DND-41 (cell line): ENCODE measurements at regions not wholly inside any gene's neighbourhood (a gene's known extent, or its start where the extent isn't known, plus 50 kb on each side); places are given as distances from the start of the nearest gene placed in this dataset.

Source experiments
- ATAC-seq: fragments of 200-7000 bp; cut with Tn5 transposase; 3 replicates; pipeline ENCODE4 v1.9.1; 2021; ENCODE audit warnings: low read depth; ENCODE audit not compliant: insufficient read depth
- DNase-seq: peaks from one replicate; pipeline ENCODE4 v3.0.0-alpha.2; 2020
- H2AFZ ChIP-seq: 2 replicates; pipeline ENCODE4 v1.6.0; 2012; ENCODE audit warnings: low read depth, low read length
- H3K27ac ChIP-seq: 2 replicates; pipeline ENCODE4 v1.5.1; 2012; ENCODE audit warnings: low read length, inconsistent platforms
- H3K27me3 ChIP-seq: fragments of 200-600 bp; sonication (generic); 2 replicates; pipeline ENCODE4 v1.6.0; 2012; ENCODE audit warnings: low read length, mild to moderate bottlenecking, inconsistent platforms; ENCODE audit not compliant: insufficient read depth, poor library complexity
- H3K36me3 ChIP-seq: 2 replicates; pipeline ENCODE4 v1.5.1; 2012; ENCODE audit warnings: low read length, inconsistent platforms; ENCODE audit not compliant: insufficient read depth
- H3K4me1 ChIP-seq: 2 replicates; pipeline ENCODE4 v1.5.1; 2012; ENCODE audit warnings: mild to moderate bottlenecking, low read length; ENCODE audit not compliant: insufficient read depth
- H3K4me2 ChIP-seq: 2 replicates; pipeline ENCODE4 v1.6.0; 2012; ENCODE audit warnings: mild to moderate bottlenecking, moderate library complexity, low read length, inconsistent platforms; ENCODE audit not compliant: insufficient read depth
- H3K4me3 ChIP-seq, 2 experiments: fragments of 200-600 bp in 1 of 2; shearing (Covaris generic) in 1 of 2; 2 replicates each; pipeline ENCODE4 v1.5.1; 2012 to 2016; ENCODE audit warnings: inconsistent platforms in 2 of 2, low read length in 2 of 2, mild to moderate bottlenecking in 2 of 2, low read depth in 1 of 2, moderate library complexity in 1 of 2
- H3K79me2 ChIP-seq: 2 replicates; pipeline ENCODE4 v1.6.0; 2012; ENCODE audit warnings: low read length, inconsistent platforms; ENCODE audit not compliant: insufficient read depth
- H3K9ac ChIP-seq: 2 replicates; pipeline ENCODE4 v1.6.0; 2012; ENCODE audit warnings: low read depth, mild to moderate bottlenecking, inconsistent platforms, low read length, moderate library complexity
- H3K9me3 ChIP-seq: 2 replicates; pipeline ENCODE4 v1.5.1; 2012; ENCODE audit warnings: low read length, moderate library complexity, mild to moderate bottlenecking, inconsistent platforms; ENCODE audit not compliant: insufficient read depth, severe bottlenecking
- H4K20me1 ChIP-seq: 2 replicates; pipeline ENCODE4 v1.6.0; 2012; ENCODE audit warnings: low read length; ENCODE audit not compliant: insufficient read depth
- EZH2 ChIP-seq: IDR thresholded peaks from 3 replicates; pipeline ENCODE4 v1.6.1; 2012; ENCODE audit warnings: borderline replicate concordance, low read depth, mild to moderate bottlenecking, moderate library complexity, low read length, inconsistent platforms; ENCODE audit not compliant: severe bottlenecking
- TF ChIP-seq, protein P1 (sequence below): IDR thresholded peaks from 2 replicates; pipeline ENCODE4 v1.5.1; 2012; ENCODE audit warnings: borderline replicate concordance, low read length, moderate library complexity, mild to moderate bottlenecking; ENCODE audit not compliant: poor library complexity, severe bottlenecking; ENCODE audit errors: extremely low read depth

DNA sequence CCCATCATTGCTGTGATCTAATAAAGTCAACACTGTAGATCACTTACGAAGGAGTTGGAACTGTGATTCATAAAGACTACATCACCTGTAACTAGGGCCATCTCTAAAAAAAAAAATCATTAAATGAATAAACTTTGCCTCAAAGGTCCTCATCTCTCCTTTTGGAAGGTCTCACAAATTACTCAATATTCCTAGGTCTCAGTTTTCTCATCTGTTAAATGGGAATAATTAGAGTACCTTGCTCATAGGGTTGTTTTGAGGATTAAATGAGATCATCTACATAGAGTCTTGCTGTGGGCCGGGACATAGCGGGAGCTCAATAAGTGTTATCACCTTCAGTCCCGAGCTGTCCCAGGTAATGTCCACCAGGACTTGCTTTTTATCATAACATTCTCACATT lies 335.1 kb upstream of the PROK2 start:
- H3K27me3 ChIP-seq, result no peaks in the 10 kb centered on the region
- H3K4me2 ChIP-seq, result no peak overlapping the region
- H3K4me1 ChIP-seq, result no peaks in the 10 kb centered on the region
- no peak overlapping the region for H3K4me3 ChIP-seq
- no peaks in the 10 kb centered on the region for H3K79me2 ChIP-seq
- H3K36me3 ChIP-seq, result no peaks in the 10 kb centered on the region
- no peaks in the 10 kb centered on the region for H4K20me1 ChIP-seq
- TF ChIP-seq, protein P1, sequence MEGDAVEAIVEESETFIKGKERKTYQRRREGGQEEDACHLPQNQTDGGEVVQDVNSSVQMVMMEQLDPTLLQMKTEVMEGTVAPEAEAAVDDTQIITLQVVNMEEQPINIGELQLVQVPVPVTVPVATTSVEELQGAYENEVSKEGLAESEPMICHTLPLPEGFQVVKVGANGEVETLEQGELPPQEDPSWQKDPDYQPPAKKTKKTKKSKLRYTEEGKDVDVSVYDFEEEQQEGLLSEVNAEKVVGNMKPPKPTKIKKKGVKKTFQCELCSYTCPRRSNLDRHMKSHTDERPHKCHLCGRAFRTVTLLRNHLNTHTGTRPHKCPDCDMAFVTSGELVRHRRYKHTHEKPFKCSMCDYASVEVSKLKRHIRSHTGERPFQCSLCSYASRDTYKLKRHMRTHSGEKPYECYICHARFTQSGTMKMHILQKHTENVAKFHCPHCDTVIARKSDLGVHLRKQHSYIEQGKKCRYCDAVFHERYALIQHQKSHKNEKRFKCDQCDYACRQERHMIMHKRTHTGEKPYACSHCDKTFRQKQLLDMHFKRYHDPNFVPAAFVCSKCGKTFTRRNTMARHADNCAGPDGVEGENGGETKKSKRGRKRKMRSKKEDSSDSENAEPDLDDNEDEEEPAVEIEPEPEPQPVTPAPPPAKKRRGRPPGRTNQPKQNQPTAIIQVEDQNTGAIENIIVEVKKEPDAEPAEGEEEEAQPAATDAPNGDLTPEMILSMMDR, result no peak
- no peak for TF ChIP-seq EZH2
- H2AFZ ChIP-seq, result no peak overlapping the region
- H3K9ac ChIP-seq, result no peak overlapping the region
- DNase-seq, result no peak
- no peak for ATAC-seq
- H3K9me3 ChIP-seq, result no peaks in the 10 kb centered on the region
- no peak overlapping the region for H3K27ac ChIP-seq

DNA sequence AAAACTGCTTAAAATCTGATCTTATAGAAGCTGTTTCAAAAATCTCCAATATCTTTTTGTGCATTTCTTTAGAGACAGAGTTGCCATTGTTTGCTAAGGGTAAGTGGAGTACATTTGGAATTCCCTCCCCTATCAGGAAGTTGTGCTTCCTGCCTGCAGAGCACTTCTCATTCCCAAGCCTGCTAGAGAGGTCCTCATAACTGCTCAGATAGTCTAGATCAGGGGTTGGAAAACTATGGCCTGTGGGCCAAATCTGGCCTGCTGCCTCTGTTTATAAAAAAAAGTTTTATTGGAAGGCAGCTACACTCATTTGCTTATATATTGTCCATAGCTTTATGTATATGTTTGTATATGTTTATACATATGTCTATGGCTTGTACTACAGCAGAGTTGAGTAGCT lies 333.7 kb upstream of the PROK2 start:
- ATAC-seq (no peak), DNase-seq (no peak)
- Histone ChIP-seq H3K79me2 (no peaks in the 10 kb centered on the region), H3K27ac (no peak overlapping the region), H4K20me1 (no peaks in the 10 kb centered on the region), H3K4me1 (no peaks in the 10 kb centered on the region), H3K36me3 (no peaks in the 10 kb centered on the region), H3K9ac (no peak overlapping the region), H3K4me3 (no peak overlapping the region), H3K27me3 (no peaks in the 10 kb centered on the region), H3K4me2 (no peak overlapping the region), H3K9me3 (no peaks in the 10 kb centered on the region), H2AFZ (no peak overlapping the region)
- TF ChIP-seq, protein P1, result no peak
- no peak for TF ChIP-seq EZH2

DNA sequence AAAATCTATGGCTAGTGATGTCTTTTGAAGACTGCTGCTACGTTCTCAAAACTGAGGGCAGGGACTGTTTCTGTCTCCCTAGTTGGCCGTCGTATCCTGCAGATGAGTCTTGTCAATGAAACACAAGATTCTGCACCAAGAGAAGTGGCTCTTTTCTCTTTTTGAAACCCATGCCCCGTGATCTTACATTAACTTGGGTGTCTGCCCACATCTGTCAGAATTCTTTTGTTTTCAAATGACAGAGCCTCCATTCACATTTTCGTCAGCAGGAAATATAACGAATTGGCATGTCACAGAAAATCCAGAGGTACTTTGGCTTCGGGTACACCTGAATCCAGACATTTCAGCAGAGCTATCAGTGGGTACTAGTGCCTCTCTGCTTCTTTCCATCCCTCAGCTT lies 331.3 kb upstream of the PROK2 start:
- Histone ChIP-seq H4K20me1 (no peaks in the 10 kb centered on the region), H3K4me3 (no peak overlapping the region), H3K27ac (no peak overlapping the region), H3K4me1 (no peaks in the 10 kb centered on the region), H3K36me3 (no peaks in the 10 kb centered on the region), H3K9ac (no peak overlapping the region), H2AFZ (no peak overlapping the region), H3K79me2 (no peaks in the 10 kb centered on the region), H3K9me3 (no peaks in the 10 kb centered on the region), H3K27me3 (no peaks in the 10 kb centered on the region), H3K4me2 (no peak overlapping the region)
- DNase-seq, result no peak
- TF ChIP-seq, protein P1, result no peak
- no peak for TF ChIP-seq EZH2
- ATAC-seq, result no peak

DNA sequence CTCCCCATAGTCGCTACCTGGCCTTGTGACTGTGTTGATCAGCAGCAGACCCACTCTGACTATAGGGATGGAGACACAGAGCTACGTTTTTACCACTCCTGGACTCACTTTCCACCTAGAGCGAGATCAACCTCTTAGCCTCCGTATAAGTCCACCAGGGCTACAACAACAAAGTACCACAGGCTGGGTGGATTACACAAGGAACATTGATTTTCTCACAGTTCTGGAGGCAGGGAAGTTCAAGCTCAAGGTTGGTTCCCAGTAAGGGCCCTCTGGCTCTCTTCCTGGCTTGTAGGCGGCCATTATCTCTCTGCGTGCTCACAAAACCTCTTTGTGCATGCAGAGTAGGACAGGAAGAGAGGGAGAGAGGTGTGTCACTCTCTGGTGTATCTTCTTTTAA lies 330.4 kb upstream of the PROK2 start:
- no peaks in the 10 kb centered on the region for H3K9me3 ChIP-seq
- no peak overlapping the region for H3K4me2 ChIP-seq
- DNase-seq, result no peak
- no peaks in the 10 kb centered on the region for H3K4me1 ChIP-seq
- H3K36me3 ChIP-seq, result no peaks in the 10 kb centered on the region
- H3K79me2 ChIP-seq, result no peaks in the 10 kb centered on the region
- H3K9ac ChIP-seq, result no peak overlapping the region
- no peaks in the 10 kb centered on the region for H4K20me1 ChIP-seq
- ATAC-seq, result no peak
- H3K27me3 ChIP-seq, result no peaks in the 10 kb centered on the region
- H3K27ac ChIP-seq, result no peak overlapping the region
- no peak for TF ChIP-seq EZH2
- TF ChIP-seq, protein P1, result no peak
- no peak overlapping the region for H2AFZ ChIP-seq
- H3K4me3 ChIP-seq, result no peak overlapping the region
